ENCODE measurements at regions not wholly inside any gene's neighbourhood (a gene's known extent, or its start where the extent isn't known, plus 50 kb on each side); places are given as distances from the start of the nearest gene placed in this dataset.

- ATAC-seq, result no peak
- in situ Hi-C loops (cut with MboI; ENCODE audit: low sequenced_read_pairs in 4 of 4) (no loop called here), intact Hi-C loops (cut with DNase I; ENCODE audit: low total_unique reads) (no loop called here)
- Histone ChIP-seq H3K27ac (peak overlapping the region; percentile 39 to 74 (median 66)), H3K36me3 (no peaks in the 10 kb centered on the region), H3K4me3 (no peak overlapping the region), H3K9me3 (no peaks in the 10 kb centered on the region), H3K4me1 (peaks cover 49 to 60% of the 10 kb centered on the region in 2 donors), H3K27me3 (no peaks in the 10 kb centered on the region)
- TF ChIP-seq, protein P1, sequence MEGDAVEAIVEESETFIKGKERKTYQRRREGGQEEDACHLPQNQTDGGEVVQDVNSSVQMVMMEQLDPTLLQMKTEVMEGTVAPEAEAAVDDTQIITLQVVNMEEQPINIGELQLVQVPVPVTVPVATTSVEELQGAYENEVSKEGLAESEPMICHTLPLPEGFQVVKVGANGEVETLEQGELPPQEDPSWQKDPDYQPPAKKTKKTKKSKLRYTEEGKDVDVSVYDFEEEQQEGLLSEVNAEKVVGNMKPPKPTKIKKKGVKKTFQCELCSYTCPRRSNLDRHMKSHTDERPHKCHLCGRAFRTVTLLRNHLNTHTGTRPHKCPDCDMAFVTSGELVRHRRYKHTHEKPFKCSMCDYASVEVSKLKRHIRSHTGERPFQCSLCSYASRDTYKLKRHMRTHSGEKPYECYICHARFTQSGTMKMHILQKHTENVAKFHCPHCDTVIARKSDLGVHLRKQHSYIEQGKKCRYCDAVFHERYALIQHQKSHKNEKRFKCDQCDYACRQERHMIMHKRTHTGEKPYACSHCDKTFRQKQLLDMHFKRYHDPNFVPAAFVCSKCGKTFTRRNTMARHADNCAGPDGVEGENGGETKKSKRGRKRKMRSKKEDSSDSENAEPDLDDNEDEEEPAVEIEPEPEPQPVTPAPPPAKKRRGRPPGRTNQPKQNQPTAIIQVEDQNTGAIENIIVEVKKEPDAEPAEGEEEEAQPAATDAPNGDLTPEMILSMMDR (IDR thresholded peaks at IDR 0.05 in 4 of 5, conservative IDR thresholded peaks at IDR 0.05 in 1 of 5), result no peak
- TF ChIP-seq POLR2A (IDR thresholded peaks at IDR 0.05), result no peak
- no peak for DNase-seq
These were observed 257.4 kb upstream of the SLC14A2 start for GRCh38 chr18:45357686-45358470.

DNA sequence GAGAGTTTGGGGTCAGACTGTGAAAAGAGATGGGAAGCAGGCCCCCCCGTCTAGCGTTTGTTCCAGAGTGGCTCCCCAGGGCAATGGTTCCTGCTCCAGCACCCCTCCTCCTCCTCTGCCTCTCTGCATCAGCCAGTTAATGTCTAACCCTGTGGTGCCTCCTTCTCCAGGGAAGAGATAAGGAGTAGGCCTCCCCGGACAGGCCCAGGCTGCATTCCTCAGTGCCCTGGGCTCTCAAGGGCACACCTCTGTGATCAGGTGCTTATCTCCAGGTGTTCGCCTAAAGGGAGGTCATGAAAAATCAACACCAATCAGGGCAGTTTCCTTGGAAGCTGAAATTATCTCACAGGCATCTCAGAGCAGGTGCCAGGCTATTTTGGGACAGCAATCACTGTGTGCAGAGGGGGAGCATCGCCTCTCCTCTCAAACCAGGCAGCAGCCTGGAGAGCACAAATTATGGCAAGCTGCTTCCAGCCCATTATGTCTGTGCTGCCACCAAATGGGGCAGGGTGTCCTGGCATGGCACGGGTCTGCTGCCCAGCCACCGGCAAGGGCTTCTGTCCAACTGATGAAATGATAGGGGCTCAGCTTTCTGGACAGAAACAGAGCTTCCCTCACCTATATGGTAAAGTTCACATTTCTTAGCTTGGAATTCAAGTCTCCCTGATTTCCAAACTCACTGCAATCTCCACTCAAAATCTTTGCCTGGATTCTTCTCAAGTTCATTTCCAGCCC is 255.8 kb upstream of the SLC14A2 start:
- Histone ChIP-seq H3K4me1 (peaks cover 49 to 52% of the 10 kb centered on the region in 2 donors), H3K27ac (peak overlapping the region; percentile 39 to 74 (median 66)), H3K27me3 (no peaks in the 10 kb centered on the region), H3K4me3 (no peak overlapping the region), H3K36me3 (no peaks in the 10 kb centered on the region), H3K9me3 (no peaks in the 10 kb centered on the region)
- no peak for TF ChIP-seq POLR2A (IDR thresholded peaks at IDR 0.05)
- TF ChIP-seq, protein P1 (IDR thresholded peaks at IDR 0.05 in 4 of 5, conservative IDR thresholded peaks at IDR 0.05 in 1 of 5), result no peak
- DNase-seq (peak in 1 of 2 donors; percentile 30), ATAC-seq (peak; percentile 59 to 76)
- in situ Hi-C loops (cut with MboI; ENCODE audit: low sequenced_read_pairs in 4 of 4) (no loop called here), intact Hi-C loops (cut with DNase I; ENCODE audit: low total_unique reads) (no loop called here)

- no peak overlapping the region for H3K4me3 ChIP-seq
- H3K27me3 ChIP-seq, result no peaks in the 10 kb centered on the region
- no peaks in the 10 kb centered on the region for H3K36me3 ChIP-seq
- ATAC-seq, result peak; percentile 6 to 36
- DNase-seq, result no peak
- intact Hi-C loops (cut with DNase I; ENCODE audit: low total_unique reads) (no loop called here), in situ Hi-C loops (cut with MboI; ENCODE audit: low sequenced_read_pairs in 4 of 4) (no loop called here)
- peak overlapping the region in 3 of 4 donors; percentile 34 to 74 (median 74) for H3K27ac ChIP-seq
- TF ChIP-seq, protein P1 (IDR thresholded peaks at IDR 0.05 in 4 of 5, conservative IDR thresholded peaks at IDR 0.05 in 1 of 5), result no peak
- peaks cover 49 to 50% of the 10 kb centered on the region in 2 donors for H3K4me1 ChIP-seq
- no peaks in the 10 kb centered on the region for H3K9me3 ChIP-seq
These were observed 254.0 kb upstream of the SLC14A2 start for GRCh38 chr18:45361125-45361851.

DNA sequence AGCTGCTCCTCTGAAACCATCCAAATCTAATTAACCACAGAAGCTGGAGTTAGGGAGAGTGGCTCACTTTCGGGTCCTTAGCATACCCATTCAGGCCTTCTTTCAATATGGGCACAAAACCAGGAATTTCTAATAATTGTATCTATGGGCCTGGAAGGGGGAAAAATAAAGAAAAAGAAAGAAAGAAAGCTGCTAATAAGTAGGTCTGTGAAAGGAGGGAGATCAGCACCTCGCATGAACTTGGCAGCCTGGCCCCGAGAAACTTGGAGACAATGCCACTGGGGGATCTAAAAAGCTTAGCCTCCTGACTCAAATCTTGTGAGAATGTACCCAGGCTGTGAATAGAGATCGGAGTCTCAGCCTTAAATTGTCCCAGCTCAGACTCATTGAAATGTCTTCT is 252.1 kb upstream of the SLC14A2 start:
- H3K4me1 ChIP-seq, result peaks cover 36 to 46% of the 10 kb centered on the region in 2 donors
- intact Hi-C loops (cut with DNase I; ENCODE audit: low total_unique reads), result no loop called here
- H3K27ac ChIP-seq, result no peak overlapping the region
- no peaks in the 10 kb centered on the region for H3K9me3 ChIP-seq
- H3K36me3 ChIP-seq, result no peaks in the 10 kb centered on the region
- no peak overlapping the region for H3K4me3 ChIP-seq
- TF ChIP-seq, protein P1 (IDR thresholded peaks at IDR 0.05 in 4 of 5, conservative IDR thresholded peaks at IDR 0.05 in 1 of 5), result no peak
- TF ChIP-seq POLR2A (IDR thresholded peaks at IDR 0.05), result no peak
- no peak for DNase-seq
- no peaks in the 10 kb centered on the region for H3K27me3 ChIP-seq
- in situ Hi-C loops (cut with MboI; ENCODE audit: low sequenced_read_pairs in 4 of 4), result no loop called here
- ATAC-seq, result no peak
